ENCODE measurements at regions not wholly inside any gene's neighbourhood (a gene's known extent, or its start where the extent isn't known, plus 50 kb on each side); places are given as distances from the start of the nearest gene placed in this dataset.

GRCh38 chr7:8908889-8909288 lies 475.5 kb downstream of the NXPH1 start:
- Mint-ChIP-seq H3K36me3 (ENCODE audit: low read depth) (no peaks in the 10 kb centered on the region), H3K4me1 (ENCODE audit: low read depth) (no peaks in the 10 kb centered on the region), H3K27ac (no peak overlapping the region), H3K27me3 (no peaks in the 10 kb centered on the region), H3K9me3 (peaks cover 10% of the 10 kb centered on the region), H3K4me3 (no peak overlapping the region)
- intact Hi-C loops (cut with DNase I, micrococcal nuclease) = no loop called here
- Histone ChIP-seq H3K4me3 (ENCODE audit: low read length) (no peak overlapping the region), H3K36me3 (ENCODE audit: insufficient read depth, low read length) (no peaks in the 10 kb centered on the region), H3K9me3 (ENCODE audit: control insufficient read depth in 1 of 2, insufficient read depth in 1 of 2, low read length in 2 of 2) (no peaks in the 10 kb centered on the region), H3K27me3 (ENCODE audit: control insufficient read depth in 1 of 2, insufficient read depth in 2 of 2, low read length in 2 of 2) (no peaks in the 10 kb centered on the region), H3K27ac (ENCODE audit: low read depth in 1 of 2, low read length in 2 of 2) (no peak overlapping the region), H3K4me1 (ENCODE audit: insufficient read depth, low read length) (no peaks in the 10 kb centered on the region)
- ChIA-PET POLR2A (no interaction called here), CTCF (no interaction called here)
- no peak for DNase-seq
- TF ChIP-seq CTCF (IDR thresholded peaks at IDR 0.05) = no peak
- no peak for ATAC-seq (ENCODE audit: poor library complexity)

- Histone ChIP-seq H3K4me3 (ENCODE audit: low read length) (no peak overlapping the region), H3K27me3 (ENCODE audit: control insufficient read depth in 1 of 2, insufficient read depth in 2 of 2, low read length in 2 of 2) (no peaks in the 10 kb centered on the region), H3K27ac (ENCODE audit: low read depth in 1 of 2, low read length in 2 of 2) (no peak overlapping the region), H3K4me1 (ENCODE audit: insufficient read depth, low read length) (no peaks in the 10 kb centered on the region), H3K36me3 (ENCODE audit: insufficient read depth, low read length) (no peaks in the 10 kb centered on the region), H3K9me3 (ENCODE audit: control insufficient read depth in 1 of 2, insufficient read depth in 1 of 2, low read length in 2 of 2) (peaks cover 0 to 5% of the 10 kb centered on the region in 2 experiments)
- intact Hi-C loops (cut with DNase I, micrococcal nuclease) = no loop called here
- ChIA-PET CTCF (no interaction called here), POLR2A (no interaction called here)
- H3K4me1 Mint-ChIP-seq (ENCODE audit: low read depth) = no peaks in the 10 kb centered on the region
- no peak for TF ChIP-seq CTCF (IDR thresholded peaks at IDR 0.05)
- H3K36me3 Mint-ChIP-seq (ENCODE audit: low read depth) = no peaks in the 10 kb centered on the region
- H3K27ac Mint-ChIP-seq = no peak overlapping the region
- peaks cover 10% of the 10 kb centered on the region for H3K9me3 Mint-ChIP-seq
- DNase-seq (no peak), ATAC-seq (ENCODE audit: poor library complexity) (no peak)
- H3K4me3 Mint-ChIP-seq = no peak overlapping the region
- no peaks in the 10 kb centered on the region for H3K27me3 Mint-ChIP-seq
These were observed 480.3 kb downstream of the NXPH1 start for GRCh38 chr7:8913682-8914081.

- TF ChIP-seq CTCF (IDR thresholded peaks at IDR 0.05) = no peak
- ChIA-PET CTCF (no interaction called here), POLR2A (no interaction called here)
- H3K27ac Mint-ChIP-seq = no peak overlapping the region
- H3K27ac ChIP-seq (ENCODE audit: low read depth in 1 of 2, low read length in 2 of 2) = no peak overlapping the region
- H3K9me3 ChIP-seq (ENCODE audit: control insufficient read depth in 1 of 2, insufficient read depth in 1 of 2, low read length in 2 of 2) = no peaks in the 10 kb centered on the region
- no peak overlapping the region for H3K4me3 ChIP-seq (ENCODE audit: low read length)
- no peaks in the 10 kb centered on the region for H3K4me1 Mint-ChIP-seq (ENCODE audit: low read depth)
- no peaks in the 10 kb centered on the region for H3K36me3 ChIP-seq (ENCODE audit: insufficient read depth, low read length)
- no peaks in the 10 kb centered on the region for H3K36me3 Mint-ChIP-seq (ENCODE audit: low read depth)
- DNase-seq (no peak), ATAC-seq (ENCODE audit: poor library complexity) (no peak)
- no peak overlapping the region for H3K4me3 Mint-ChIP-seq
- H3K27me3 ChIP-seq (ENCODE audit: control insufficient read depth in 1 of 2, insufficient read depth in 2 of 2, low read length in 2 of 2) = no peaks in the 10 kb centered on the region
- no peaks in the 10 kb centered on the region for H3K27me3 Mint-ChIP-seq
- intact Hi-C loops (cut with DNase I, micrococcal nuclease) = no loop called here
- H3K9me3 Mint-ChIP-seq = peaks cover 12% of the 10 kb centered on the region
- H3K4me1 ChIP-seq (ENCODE audit: insufficient read depth, low read length) = no peaks in the 10 kb centered on the region
These were observed 488.4 kb downstream of the NXPH1 start for GRCh38 chr7:8921807-8922206.
